Medulla oblongata (tissue), 1 donor: ENCODE measurements at regions not wholly inside any gene's neighbourhood (a gene's known extent, or its start where the extent isn't known, plus 50 kb on each side); places are given as distances from the start of the nearest gene placed in this dataset.

Experiments used
- DNase-seq: peaks from one replicate; pipeline ENCODE4 v3.0.0-alpha.2; 2015; ENCODE audit errors: extremely low spot score

DNA sequence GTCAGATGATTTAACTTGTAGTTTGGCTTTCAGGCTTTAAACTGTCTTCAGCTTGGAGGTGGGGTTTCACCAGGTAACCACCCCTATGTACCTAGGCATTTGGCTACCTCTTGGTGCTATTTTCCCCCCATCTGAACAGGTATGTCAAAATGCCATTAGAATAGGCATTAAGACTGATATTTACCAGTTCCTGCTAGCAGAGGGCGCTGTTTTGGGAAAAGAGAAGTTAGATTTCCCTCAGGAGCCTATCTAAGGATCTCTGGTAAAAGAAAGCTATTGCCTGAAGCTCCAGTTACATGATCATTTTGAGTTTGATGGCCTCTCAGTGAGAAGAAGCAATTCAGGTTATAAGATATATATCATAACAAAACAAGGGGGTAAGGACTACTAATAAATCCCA is 879.1 kb downstream of the SH3BGRL start:
- DNase-seq = no peak

DNA sequence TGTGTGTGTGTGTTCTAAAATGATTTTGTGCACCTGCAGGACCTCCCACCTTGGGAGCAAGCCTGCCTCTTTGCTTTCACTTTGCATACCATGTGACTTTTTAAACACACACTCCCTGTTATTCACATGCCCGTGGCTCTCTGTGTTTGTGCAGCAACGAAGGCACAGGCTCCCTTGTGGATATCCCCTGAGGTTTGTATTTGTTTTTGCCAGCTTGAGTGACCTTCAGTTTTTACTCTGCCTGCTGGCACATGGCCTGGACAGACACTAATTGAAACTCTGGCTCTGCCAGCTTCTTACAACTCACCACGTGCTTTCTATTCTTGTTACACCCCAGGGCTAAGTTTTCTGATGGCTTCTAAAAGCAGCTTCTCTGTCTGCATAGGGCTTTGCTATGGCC is 885.8 kb downstream of the SH3BGRL start:
- peak; percentile 3 for DNase-seq

DNA sequence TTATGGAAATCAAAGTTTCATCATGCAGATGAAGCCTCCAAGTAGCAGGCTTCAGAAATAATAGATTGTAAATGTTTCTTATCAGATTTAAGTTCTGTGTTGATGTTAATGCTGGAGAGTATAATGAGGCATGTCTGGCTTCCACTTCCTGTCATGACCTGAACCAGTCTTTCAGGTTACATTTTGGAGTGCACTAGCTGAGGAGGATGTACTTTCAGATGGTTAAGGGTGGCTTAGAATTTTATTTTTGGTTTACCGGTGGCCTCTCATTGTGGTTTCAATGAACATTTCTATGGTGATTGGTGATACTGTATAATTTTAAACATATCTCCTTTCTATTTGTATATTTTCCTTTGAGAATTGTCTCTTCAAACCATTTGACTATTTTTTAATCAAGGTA is 890.4 kb downstream of the SH3BGRL start:
- no peak for DNase-seq

DNA sequence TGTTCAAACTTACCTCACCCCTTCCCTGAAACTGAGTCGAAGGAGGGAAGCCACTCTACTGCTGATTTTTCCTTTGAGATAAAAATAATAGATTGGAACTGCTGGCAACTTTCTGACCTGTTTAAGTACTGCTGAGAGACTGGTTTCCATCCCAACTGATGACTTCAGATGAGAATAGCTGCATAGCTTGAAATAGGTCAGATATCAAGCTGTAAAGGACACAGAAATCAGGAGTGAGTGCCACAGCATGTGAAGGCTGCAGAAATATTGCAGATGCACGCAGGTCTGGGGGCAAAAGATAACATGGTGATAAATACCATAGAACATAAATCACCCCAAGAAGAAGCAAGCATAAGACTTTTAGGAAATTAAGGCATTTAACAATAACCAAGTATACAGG is 923.2 kb downstream of the SH3BGRL start:
- no peak for DNase-seq

DNA sequence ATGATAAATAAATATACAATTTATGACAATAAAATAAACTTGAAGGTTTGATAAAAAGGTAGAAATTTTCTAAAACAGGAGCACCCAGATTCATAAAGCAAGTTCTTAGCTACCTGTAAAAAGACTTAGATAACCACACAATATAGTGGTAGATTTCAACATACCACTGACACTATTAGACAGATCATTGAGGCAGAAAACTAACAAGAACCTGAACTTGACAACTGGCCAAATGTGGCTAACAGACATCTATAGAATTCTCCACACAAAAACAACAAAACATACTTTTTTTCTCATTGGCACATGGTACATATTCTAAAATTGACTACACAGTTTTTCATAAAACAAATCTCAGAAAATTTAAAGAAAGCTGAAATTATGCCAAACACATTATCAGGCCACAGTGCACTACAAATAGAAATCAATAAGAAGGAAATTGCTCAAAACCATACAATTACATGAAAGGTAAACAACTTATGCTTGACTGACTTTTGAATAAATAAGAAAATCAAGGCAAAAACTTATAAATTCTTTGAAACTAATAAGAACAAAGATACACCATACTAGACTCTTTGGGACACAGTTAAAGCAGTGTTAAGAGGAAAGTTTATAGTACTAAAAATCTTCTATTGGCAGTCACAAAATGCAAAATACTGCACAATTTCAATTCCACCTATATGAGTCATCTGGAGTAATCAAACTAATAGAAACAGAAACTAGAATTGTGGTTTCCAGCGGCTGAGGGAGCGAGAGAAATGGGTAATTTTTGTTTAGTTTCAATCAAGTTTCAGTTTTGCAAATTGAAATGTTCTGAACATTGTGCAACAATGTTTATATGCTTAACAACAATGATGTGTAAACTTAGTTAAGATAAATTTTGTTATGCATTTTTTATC is 925.6 kb downstream of the SH3BGRL start:
- no peak for DNase-seq

DNA sequence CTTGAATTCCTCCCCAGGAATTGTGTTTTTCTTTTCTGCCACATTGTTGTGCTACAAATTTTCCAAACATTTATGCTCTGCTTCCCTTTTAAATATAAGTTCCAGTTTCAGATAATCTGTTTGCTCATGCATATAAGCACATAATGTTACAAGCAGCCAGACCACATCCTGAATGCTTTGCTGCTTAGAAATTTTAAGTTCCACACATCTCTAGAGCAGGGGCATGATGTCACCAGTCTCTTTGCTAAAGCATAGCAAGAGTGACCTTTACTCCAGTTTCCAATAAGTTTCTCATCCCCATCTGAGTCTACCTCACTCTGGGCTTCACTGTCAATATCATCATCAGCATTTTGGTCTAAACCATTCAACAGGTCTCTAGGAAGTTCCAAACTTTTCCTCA is 932.5 kb downstream of the SH3BGRL start:
- no peak for DNase-seq

DNA sequence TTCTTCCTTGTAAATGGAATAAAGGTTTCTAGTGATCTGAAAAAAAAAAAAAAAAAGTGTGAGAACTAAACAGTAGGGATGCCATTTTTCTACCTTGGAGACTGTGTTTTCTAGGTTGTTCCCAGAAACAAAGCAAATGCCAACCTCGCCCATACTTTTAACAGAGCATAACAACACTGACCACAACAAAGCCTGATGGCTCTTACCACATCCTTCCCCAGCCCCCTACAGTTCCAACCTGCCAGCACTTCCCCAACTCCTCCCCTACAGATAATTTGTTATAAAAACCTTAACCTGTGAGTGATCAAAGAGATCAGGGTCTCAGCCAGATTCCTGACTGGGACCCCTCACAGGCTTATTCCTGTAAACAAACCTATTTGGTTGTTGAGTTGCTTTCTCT is 940.0 kb downstream of the SH3BGRL start:
- DNase-seq = no peak

DNA sequence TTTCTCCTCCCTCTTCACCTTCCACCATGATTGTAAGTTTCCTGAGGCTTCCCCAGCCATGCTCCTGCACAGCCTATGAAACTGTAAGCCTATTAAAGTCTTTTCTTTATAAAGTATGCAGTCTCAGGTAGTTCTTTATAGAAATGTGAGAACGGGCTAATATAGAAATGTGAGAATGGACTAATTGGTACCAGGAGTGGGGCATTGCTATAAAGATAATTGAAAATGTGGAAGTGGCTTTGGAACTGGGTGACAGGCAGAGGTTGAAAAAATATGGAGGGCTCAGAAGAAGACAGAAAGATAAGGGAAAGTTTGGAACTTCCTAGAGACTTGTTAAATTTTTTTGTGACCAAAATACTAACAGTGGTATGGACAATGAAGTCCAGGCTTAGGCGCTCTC is 959.3 kb downstream of the SH3BGRL start:
- DNase-seq = no peak

DNA sequence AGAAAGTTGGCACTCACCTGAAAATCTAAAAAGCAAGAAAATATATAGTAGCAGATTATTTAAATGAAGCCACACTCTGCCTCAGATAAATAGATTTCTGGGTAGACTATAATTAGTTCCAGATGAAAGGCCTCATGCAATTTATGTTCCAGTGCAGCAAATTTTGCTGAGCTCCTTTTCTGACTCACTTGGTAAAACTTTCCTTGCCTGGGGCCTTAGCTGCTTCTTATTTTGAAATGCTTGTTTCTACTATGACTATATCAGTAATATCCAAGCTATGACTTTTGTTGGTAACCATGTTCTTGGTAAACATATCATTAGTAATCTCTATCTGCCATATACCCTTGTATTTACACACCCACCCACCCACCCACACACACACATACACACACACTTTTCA is 961.8 kb downstream of the SH3BGRL start:
- no peak for DNase-seq

DNA sequence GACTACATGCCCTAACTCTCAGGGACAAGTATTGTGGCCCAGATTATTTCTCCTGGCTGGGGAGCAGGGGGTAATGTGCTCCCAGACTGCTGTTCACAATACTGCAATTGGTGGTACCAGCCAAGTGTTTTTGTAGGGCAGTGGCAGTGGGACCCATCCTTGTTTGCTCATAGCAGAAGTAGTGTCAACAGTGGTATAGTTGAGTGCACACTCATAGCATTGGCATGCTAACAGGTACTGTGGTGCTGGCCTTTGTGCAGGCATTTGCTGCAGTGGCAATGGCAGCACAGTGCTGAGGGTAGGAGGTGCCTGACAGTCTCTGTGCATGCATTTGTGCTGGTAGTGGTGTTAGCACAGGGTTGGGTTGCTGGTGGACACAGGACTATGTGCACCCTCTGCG is 995.0 kb downstream of the SH3BGRL start:
- no peak for DNase-seq

DNA sequence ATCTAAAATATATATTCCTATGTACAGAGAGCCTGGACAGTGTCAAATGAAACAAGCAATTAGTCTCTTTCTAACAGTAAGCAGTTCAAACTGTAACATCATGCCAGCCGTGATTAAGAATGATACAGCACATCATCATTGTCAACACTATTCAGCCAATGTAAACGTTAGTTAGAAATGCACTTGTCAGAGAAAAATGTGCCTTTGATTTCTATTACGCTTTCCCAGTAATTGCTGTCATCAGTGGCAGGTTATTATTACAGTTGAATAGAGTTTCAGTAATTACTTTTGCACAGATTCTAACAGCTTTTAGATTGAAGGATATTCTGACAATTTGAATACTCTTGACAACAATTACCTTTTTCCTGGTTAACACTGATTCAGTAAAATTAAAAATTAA is 1007.1 kb downstream of the SH3BGRL start:
- DNase-seq = no peak

DNA sequence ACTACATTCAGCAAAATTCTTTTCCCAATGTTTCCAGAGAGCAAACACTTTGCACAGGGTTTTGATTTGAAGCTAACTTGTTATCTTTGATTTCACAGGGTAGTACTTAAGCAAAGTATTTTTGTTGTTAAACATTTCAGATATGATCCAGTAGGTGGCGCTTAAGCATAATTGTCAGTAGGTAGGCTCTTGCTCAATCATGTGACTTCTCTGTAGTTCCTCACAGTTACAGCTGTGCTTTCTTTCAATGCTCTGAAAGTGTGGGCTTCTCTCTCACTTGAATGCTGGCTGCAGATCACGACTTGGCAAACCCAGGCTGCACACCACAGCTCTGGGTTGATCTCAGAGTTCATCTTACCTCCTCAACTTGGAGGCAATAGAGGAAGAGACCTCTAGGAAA is 1016.5 kb downstream of the SH3BGRL start:
- peak; percentile 3 for DNase-seq

DNA sequence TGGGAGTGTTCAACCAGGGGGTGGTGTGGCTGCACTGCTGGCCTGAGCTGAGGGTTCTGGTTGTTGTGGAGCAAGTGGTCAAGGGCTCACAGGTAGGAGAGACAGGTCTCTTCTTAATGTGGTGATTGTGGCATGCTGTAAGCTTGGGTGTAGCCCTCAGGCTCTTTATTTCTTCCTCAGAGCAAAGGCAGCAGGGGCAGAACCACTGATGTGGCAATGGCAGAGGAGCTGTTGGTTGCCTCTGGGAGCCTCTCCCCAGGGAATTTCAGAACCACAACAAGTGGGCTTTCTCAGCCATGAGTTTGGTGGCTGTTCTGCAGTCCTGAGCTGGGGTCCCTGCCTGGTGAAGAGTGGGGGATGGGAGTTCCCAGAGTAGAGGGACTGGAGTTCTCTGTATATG is 1017.2 kb downstream of the SH3BGRL start:
- no peak for DNase-seq

DNA sequence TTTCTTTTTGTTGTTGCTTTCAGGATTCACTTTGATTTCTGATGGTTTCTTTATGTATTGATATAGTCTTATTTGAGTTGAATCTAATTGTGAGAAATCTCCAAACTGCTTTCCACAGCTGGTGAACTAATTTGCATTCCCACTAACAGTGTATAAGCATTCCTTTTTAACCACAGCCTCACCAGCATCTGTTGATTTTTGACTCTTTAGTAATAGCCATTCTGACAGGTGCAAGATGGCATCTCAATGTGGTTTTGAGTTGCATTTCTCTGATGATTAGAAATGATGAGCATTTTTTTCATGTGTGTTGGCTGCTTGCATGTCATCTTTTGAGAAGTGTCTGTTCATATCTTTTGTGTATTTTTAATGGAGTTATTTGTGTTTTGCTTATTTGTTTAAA is 1023.1 kb downstream of the SH3BGRL start:
- DNase-seq = no peak

DNA sequence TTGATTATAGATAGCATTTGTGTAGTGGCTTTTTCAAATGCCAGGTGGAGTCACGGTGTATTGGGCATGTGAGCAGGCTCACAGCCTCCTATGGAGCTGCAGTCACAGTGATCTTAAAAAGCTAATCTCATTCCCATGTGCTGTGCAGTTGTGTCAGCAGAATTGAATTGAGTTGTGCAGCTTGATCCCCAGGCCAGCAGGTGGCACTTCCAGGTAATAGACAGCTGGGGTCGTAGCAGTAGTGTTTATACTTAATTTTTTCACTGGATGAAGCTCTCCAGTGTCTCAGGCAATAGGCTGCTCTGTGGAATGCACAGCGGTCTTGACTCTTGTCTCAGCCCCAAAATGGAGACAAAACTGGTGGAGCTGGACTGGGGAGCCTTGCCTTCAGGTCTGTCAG is 1028.1 kb downstream of the SH3BGRL start:
- DNase-seq = no peak

DNA sequence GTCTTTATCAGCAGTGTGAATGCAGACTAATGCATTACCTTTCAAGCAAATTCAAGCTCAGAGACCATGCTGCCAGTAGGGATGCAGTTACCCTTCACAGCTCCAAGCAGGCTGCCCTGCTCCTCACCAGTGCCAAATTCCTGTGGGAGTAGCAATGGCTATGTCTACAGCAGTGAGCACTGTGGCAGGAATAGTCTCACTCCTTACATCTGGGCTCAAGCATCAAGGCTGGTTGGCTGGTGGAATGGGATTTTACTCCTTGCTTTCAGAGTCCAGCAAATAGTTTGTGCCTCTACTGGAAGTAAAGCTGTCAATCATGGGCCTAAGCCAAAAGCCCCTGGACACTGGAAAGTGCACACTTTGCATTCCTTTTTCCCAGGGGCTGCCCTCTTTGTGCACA is 1030.8 kb downstream of the SH3BGRL start:
- DNase-seq = no peak

DNA sequence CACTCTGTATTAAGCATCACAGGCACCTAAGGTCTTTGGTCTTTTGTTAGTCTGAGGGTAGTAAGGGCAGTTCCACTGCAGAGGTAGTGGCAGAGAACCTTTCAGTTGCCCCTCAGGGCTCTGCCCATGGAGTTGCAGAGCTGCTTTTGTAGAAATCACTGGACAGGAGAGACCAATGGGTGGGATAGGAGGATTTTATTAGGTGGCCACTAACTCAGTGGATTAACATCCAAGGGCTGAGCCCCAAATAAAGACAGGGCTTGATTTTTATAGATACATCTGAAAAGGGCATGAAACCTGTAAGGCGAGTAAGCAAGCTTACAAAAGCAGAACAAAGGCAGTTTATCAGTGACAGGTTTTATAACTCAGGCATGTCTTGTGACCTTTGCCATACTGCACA is 1035.4 kb downstream of the SH3BGRL start:
- no peak for DNase-seq
